ENCODE measurements at regions not wholly inside any gene's neighbourhood (a gene's known extent, or its start where the extent isn't known, plus 50 kb on each side); places are given as distances from the start of the nearest gene placed in this dataset.

DNA sequence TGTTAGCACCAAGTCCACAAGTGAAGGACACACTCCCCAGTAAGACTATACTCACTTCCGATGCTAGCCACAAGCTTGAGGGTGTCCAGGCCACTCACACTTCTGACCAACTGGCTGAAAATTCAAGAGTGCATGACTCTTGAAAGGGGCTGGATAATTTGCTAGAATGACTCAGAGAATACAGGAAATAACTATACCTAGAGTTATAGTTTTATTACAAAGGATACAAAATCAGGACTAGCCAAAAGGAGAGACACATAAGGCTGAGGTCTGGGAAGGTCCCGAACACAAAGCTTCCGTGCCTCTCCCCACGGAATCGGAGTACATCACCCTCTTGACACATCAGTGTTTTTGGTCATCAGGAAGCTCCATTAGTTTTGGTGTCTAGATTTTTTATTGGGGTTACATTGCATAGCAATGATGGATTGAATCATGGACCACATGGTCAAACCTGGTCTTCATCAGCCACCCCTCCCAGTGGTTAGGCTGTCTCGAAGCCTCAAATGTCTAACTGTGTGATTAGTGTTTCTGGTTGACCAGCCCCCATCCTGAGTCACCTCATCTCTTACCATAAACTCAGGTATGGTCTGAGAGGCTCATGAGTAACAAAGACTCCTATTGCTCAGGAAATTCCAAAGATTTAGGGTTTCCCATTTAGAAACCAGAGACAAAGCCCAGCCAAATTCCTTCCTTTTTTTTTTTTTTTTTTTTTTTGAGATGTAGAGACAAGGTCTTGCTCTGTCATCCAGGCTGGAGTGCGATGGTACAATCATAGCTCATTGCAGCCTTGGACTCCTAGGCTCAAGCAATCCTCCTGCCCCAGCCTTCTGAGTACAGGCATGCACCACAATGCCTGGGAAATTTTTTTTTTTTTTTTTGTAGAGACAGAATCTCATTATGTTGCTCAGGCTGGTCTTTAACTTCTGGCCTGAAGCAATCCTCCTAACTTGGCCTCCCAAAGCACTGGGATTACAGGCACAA, 472.0 kb upstream of the TBX3 start:
- Histone ChIP-seq H3K9ac (ENCODE audit: low read length) (no peak overlapping the region), H3K36me3 (ENCODE audit: insufficient read depth, low read length) (no peaks in the 10 kb centered on the region), H3K27me3 (ENCODE audit: insufficient read depth, low read length) (no peaks in the 10 kb centered on the region), H4K20me1 (ENCODE audit: insufficient read depth, low read length) (no peaks in the 10 kb centered on the region), H3K79me2 (ENCODE audit: insufficient read depth, low read length) (no peaks in the 10 kb centered on the region), H3K9me2 (ENCODE audit: low read depth, low read length) (no peaks in the 10 kb centered on the region), H3K4me1 (ENCODE audit: insufficient read depth, low read length, severe bottlenecking) (no peaks in the 10 kb centered on the region), H3F3A (ENCODE audit: insufficient read depth, low read length) (no peaks in the 10 kb centered on the region), H3K4me3 (ENCODE audit: low read depth, low read length, poor library complexity, severe bottlenecking) (no peak overlapping the region), H3K9me3 (ENCODE audit: low read length) (no peaks in the 10 kb centered on the region), H3K27ac (ENCODE audit: low read depth, low read length, poor library complexity, severe bottlenecking) (no peak overlapping the region), H2AFZ (ENCODE audit: low read length) (no peak overlapping the region), H3K4me2 (ENCODE audit: low read length) (no peak overlapping the region)
- no peak for TF ChIP-seq EZH2 (IDR thresholded peaks at IDR 0.05; ENCODE audit: borderline replicate concordance, low read length)
- TF ChIP-seq, protein P1, sequence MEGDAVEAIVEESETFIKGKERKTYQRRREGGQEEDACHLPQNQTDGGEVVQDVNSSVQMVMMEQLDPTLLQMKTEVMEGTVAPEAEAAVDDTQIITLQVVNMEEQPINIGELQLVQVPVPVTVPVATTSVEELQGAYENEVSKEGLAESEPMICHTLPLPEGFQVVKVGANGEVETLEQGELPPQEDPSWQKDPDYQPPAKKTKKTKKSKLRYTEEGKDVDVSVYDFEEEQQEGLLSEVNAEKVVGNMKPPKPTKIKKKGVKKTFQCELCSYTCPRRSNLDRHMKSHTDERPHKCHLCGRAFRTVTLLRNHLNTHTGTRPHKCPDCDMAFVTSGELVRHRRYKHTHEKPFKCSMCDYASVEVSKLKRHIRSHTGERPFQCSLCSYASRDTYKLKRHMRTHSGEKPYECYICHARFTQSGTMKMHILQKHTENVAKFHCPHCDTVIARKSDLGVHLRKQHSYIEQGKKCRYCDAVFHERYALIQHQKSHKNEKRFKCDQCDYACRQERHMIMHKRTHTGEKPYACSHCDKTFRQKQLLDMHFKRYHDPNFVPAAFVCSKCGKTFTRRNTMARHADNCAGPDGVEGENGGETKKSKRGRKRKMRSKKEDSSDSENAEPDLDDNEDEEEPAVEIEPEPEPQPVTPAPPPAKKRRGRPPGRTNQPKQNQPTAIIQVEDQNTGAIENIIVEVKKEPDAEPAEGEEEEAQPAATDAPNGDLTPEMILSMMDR (IDR thresholded peaks at IDR 0.05; ENCODE audit: low read length), result no peak

DNA sequence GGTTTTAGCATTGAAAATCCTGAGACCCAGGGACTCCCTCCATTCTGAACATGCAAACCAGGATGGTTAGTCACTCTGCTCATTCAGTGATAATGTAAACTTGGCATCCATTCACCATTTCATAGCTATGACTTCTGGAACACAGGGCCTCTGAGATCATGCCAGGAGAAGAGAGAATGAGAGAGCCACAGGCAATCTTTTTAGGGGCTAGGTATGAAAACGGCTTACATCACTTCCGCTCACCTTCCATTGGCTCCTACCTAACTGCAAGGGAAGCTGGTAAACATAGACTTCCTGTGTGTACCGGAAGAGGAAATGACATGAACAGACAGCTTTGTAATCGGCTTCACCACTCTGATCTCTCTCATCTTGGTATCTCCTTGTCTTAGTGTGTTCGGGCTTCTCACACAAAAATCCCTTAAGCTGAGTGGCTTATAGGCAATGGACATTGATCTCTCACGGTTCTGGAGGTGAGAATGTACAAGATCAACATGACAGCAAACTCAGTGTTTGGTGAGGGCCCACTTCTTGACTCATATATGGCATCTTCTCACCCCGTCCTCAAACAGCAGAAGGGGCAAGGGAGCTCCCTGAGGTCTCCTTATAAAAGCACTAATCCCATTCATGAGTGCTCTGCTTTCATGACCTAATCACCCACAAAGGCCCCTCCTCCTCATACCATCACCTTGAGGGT, 465.9 kb upstream of the TBX3 start:
- Histone ChIP-seq H3K27ac (ENCODE audit: low read depth, low read length, poor library complexity, severe bottlenecking) (no peak overlapping the region), H3K27me3 (ENCODE audit: insufficient read depth, low read length) (no peaks in the 10 kb centered on the region), H3K9ac (ENCODE audit: low read length) (no peak overlapping the region), H3K79me2 (ENCODE audit: insufficient read depth, low read length) (no peaks in the 10 kb centered on the region), H3K36me3 (ENCODE audit: insufficient read depth, low read length) (no peaks in the 10 kb centered on the region), H3F3A (ENCODE audit: insufficient read depth, low read length) (no peaks in the 10 kb centered on the region), H3K9me2 (ENCODE audit: low read depth, low read length) (no peaks in the 10 kb centered on the region), H3K4me2 (ENCODE audit: low read length) (no peak overlapping the region), H3K4me1 (ENCODE audit: insufficient read depth, low read length, severe bottlenecking) (no peaks in the 10 kb centered on the region), H3K9me3 (ENCODE audit: low read length) (no peaks in the 10 kb centered on the region), H4K20me1 (ENCODE audit: insufficient read depth, low read length) (no peaks in the 10 kb centered on the region), H3K4me3 (ENCODE audit: low read depth, low read length, poor library complexity, severe bottlenecking) (no peak overlapping the region), H2AFZ (ENCODE audit: low read length) (no peak overlapping the region)
- TF ChIP-seq, protein P1 (IDR thresholded peaks at IDR 0.05; ENCODE audit: low read length), result no peak
- TF ChIP-seq EZH2 (IDR thresholded peaks at IDR 0.05; ENCODE audit: borderline replicate concordance, low read length), result no peak

DNA sequence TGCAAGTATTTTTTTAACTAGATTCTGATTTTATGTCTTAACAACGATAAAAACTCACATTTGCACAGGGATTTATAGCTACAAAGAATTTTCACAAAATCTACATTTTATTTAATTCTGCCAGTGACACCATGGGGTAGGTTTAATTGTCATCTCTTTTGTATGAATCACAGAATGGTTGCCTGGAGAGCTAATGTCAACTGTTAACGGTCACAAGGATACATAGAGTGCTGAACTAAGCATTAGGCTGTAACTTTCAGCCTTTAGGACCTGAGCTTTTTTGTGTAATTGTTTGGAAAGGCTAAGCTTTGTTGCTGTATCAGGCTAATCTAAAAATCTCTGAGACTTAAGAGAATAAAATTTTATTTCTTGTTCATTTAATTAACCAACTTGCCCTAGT, 465.3 kb upstream of the TBX3 start:
- Histone ChIP-seq H3K36me3 (ENCODE audit: insufficient read depth, low read length) (no peaks in the 10 kb centered on the region), H3K9ac (ENCODE audit: low read length) (no peak overlapping the region), H3K79me2 (ENCODE audit: insufficient read depth, low read length) (no peaks in the 10 kb centered on the region), H3K27ac (ENCODE audit: low read depth, low read length, poor library complexity, severe bottlenecking) (no peak overlapping the region), H3K9me2 (ENCODE audit: low read depth, low read length) (no peaks in the 10 kb centered on the region), H3K9me3 (ENCODE audit: low read length) (no peaks in the 10 kb centered on the region), H4K20me1 (ENCODE audit: insufficient read depth, low read length) (no peaks in the 10 kb centered on the region), H3F3A (ENCODE audit: insufficient read depth, low read length) (no peaks in the 10 kb centered on the region), H3K4me1 (ENCODE audit: insufficient read depth, low read length, severe bottlenecking) (no peaks in the 10 kb centered on the region), H3K4me2 (ENCODE audit: low read length) (no peak overlapping the region), H3K27me3 (ENCODE audit: insufficient read depth, low read length) (no peaks in the 10 kb centered on the region), H3K4me3 (ENCODE audit: low read depth, low read length, poor library complexity, severe bottlenecking) (no peak overlapping the region), H2AFZ (ENCODE audit: low read length) (no peak overlapping the region)
- TF ChIP-seq, protein P1 (IDR thresholded peaks at IDR 0.05; ENCODE audit: low read length), result no peak
- TF ChIP-seq EZH2 (IDR thresholded peaks at IDR 0.05; ENCODE audit: borderline replicate concordance, low read length), result no peak

Measured in OCI-LY1 (cell line).